ENCODE measurements at regions not wholly inside any gene's neighbourhood (a gene's known extent, or its start where the extent isn't known, plus 50 kb on each side); places are given as distances from the start of the nearest gene placed in this dataset.
"Not testable (repeated sequence)": the region's sequence is repeated elsewhere in the genome, so short reads cannot be mapped to it uniquely, and the experiment has no call there.

DNA sequence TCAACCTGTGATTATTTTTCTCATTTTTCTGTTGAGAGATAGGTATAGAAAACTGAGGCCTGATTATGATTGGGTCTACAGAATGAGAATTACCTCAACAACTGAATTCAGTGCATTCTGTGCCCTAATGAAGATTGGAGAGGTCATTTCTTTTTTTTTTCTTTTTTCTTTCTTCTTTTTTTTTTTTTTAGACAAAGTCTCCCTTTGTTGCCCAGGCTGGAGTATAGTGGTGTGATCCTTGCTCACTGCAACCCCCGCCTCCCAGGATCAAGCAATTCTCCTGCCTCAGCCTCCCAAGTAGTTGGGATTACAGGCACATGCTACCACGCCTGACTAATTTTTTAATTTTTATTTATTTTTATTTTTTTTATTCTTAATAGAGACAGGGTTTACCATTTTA, 95.0 kb upstream of the ARMC3 start:
- Histone ChIP-seq H3K9me3 (no peaks in the 10 kb centered on the region), H3K27me3 (no peaks in the 10 kb centered on the region), H3K36me3 (no peaks in the 10 kb centered on the region), H3K4me3 (no peak overlapping the region)
- DNase-seq: no peak

DNA sequence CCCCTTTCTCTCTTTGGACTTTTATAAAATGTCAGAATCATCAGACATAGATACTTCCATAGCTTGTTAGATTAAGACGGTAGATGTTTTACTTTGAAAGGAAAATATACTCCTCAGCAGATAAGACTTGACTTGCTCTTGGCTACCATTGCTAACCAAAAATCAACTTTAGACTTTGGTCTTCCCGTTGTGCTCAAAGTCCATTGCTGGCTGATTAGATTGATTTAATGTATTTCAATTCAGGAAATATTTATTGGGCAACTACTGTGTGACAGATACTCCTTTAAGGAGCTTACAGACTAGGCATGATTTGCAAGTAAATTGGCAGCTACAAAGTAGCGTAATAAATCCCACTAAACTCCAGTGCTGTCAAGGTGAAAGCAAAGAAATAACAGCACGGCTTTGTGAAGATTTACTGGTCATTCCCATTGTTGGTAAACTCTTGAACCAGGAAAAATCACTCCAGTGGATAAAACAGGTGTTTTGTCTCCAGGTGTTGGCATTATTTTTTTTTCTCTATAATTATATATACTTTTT, 95.7 kb upstream of the ARMC3 start:
- Histone ChIP-seq H3K36me3 (no peaks in the 10 kb centered on the region), H3K27me3 (no peaks in the 10 kb centered on the region), H3K4me3 (no peak overlapping the region), H3K9me3 (no peaks in the 10 kb centered on the region)
- DNase-seq: no peak

DNA sequence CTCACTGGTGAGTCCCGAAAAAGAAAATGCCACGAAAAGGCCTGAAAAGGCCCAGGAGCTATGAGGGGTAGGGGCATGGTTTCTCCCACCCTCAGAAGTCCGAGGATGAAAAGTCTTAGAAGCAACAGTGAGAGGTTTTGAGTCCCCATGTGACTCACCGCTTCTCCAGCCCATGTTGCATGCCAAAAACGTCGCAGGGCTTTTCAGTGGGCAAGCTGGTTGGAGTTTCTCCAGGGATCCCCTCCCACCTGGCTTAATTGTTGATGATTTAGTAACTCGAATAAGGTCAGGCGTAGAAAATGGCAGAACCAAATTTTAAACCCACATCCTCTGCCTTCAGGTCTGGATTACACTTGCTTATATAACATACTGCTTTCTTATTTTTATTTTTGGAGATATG, 96.3 kb upstream of the ARMC3 start:
- peak; percentile 40 for DNase-seq
- Histone ChIP-seq H3K9me3 (no peaks in the 10 kb centered on the region), H3K4me3 (no peak overlapping the region), H3K36me3 (no peaks in the 10 kb centered on the region), H3K27me3 (no peaks in the 10 kb centered on the region)

DNA sequence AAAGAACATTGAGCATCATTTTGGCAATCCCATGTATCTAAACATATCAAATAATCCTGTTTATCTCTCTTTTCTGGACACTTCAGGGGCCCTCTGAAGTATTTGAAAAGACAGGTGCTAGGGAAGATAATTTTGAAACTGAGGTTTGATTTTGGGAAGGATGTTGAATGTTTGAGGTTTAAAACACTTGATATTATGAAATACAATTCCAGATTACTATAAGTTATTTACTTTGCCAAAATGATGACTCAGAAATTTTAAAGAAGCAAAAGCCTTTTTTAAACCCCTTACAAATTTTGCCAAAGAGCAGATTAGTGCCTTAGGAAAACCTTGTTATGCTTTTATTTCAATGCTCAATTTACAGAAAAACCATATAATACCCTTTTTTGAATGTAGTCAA, 99.1 kb upstream of the ARMC3 start:
- not testable (repeated sequence) for DNase-seq, H3K27me3 ChIP-seq, H3K4me3 ChIP-seq, H3K9me3 ChIP-seq, H3K36me3 ChIP-seq

DNA sequence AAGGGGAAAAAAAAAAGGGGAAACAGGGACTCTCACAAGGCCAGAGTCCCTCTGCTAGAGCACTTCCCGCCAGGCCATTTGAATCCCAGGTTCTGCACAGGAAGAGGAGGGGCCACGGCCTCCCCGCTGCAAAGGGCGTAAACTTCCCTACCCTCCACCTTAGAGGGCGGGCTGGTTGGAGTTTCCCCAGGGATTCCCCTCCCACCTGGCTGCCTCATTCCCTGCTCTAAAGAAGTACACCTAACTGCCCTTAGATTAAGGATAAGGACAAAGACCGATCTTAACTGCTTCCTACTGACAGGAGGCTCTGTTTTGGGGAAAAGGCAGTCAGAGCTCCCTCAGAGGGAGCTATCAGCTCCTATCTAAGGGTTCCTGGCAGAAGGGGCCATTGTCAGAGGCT, 102.0 kb upstream of the ARMC3 start:
- no peaks in the 10 kb centered on the region for H3K36me3 ChIP-seq
- H3K9me3 ChIP-seq: no peaks in the 10 kb centered on the region
- no peaks in the 10 kb centered on the region for H3K27me3 ChIP-seq
- no peak overlapping the region for H3K4me3 ChIP-seq
- no peak for DNase-seq

DNA sequence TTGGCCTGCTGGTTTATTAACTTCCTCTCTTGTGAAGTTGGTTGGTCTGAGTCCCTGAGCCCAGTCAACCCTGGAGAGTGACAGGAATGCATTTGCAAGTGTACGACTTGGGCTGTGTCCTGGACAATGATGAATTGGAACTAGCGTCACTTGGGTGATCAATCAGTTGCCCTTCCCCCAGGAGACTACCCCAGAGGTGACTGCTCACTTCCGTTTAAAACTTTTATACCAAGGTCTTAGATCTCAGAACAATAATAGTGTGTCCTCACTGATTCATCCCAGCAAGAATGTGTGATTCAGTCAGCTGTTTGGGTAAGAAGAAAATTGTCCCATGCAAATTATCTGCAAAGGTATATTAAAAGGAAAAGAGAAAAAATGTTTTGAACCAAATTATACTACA, 102.9 kb upstream of the ARMC3 start:
- Histone ChIP-seq H3K4me3 (no peak overlapping the region), H3K27me3 (no peaks in the 10 kb centered on the region)
- DNase-seq: no peak

DNA sequence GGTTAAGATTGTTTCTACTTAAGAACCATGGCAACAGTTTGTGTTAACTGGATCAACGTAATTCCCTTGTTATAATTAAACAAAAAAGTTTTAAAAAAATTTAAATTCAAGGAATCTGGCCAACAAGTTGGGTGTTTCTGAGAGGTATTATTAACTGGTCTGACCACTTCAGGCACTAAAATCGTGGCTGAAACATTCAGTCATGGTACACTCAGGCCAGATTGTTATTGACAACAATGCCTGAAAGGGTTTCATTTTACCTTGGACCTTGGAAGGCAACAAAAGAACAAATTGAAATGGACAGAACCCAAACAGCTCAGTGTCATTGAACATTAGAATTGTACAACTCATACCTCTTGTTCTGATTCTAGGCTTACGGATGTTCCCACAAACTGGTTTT, 103.3 kb upstream of the ARMC3 start:
- Histone ChIP-seq H3K27me3 (no peaks in the 10 kb centered on the region), H3K36me3 (no peaks in the 10 kb centered on the region), H3K4me3 (no peak overlapping the region), H3K9me3 (no peaks in the 10 kb centered on the region)
- no peak for DNase-seq

More for the DNA sequence above, 102.9 kb upstream of the ARMC3 start:
- H3K36me3 ChIP-seq: no peaks in the 10 kb centered on the region
- H3K9me3 ChIP-seq: no peaks in the 10 kb centered on the region

DNA sequence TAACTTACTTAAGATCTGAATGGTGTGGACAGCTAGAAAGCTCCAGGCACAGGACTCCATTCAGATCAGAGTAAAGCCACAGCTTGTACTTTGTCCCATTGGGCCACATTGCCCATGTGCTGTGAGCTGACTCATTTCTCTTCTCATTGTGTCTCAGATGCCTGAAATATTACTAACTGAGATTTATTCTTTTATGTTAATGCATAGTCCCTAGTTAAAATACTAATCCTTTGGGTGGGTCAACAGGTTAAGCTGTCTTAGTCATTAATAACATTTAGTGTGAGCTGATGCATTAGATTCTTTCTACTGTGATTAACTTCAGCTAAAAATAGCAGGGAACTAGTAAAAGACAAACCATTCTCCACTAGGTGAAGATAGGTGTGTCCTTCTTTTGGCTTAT, 104.7 kb upstream of the ARMC3 start:
- Histone ChIP-seq H3K9me3 (no peaks in the 10 kb centered on the region), H3K36me3 (no peaks in the 10 kb centered on the region), H3K27me3 (no peaks in the 10 kb centered on the region), H3K4me3 (no peak overlapping the region)
- DNase-seq: peak; percentile 64

DNA sequence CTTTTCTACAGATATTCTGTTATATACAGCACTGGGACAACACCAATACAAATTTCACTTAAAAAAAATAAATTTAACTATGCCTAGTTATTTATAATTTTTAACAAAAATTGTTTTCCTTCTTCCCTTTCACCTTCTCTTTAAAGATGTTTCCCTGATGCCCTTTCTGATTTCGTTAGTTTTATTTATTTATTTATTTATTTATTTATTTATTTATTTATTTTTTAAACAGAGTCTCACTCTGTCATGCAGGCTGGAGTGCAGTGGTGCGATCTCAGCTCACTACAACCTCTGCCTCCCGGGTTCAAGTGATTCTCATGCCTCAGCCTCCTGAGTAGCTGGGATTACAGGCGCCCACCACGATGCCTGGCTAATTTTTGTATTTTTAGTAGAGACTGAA, 105.9 kb upstream of the ARMC3 start:
- DNase-seq, H3K4me3 ChIP-seq, H3K9me3 ChIP-seq, H3K27me3 ChIP-seq, H3K36me3 ChIP-seq: not testable (repeated sequence)

DNA sequence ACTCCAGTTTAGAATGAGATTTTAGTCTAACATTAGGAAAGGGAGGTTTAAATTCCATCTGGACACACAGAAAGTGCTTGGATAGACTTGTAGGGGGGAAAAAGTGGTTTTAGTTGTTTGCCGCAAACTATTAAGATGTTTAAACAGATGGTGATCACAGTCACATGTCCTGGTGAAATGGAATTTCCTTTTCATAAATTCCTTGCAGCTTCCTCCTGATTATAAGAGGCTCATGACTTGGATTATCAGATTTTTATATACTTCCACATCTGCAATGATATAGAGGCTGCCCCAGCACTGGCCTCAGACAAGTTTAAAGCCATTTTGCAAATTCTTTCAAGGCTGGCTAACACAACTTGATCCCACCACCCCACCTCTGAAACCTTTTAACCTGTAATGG, 106.4 kb upstream of the ARMC3 start:
- Histone ChIP-seq H3K27me3 (no peaks in the 10 kb centered on the region), H3K36me3 (no peaks in the 10 kb centered on the region), H3K9me3 (no peaks in the 10 kb centered on the region), H3K4me3 (no peak overlapping the region)
- DNase-seq: no peak

DNA sequence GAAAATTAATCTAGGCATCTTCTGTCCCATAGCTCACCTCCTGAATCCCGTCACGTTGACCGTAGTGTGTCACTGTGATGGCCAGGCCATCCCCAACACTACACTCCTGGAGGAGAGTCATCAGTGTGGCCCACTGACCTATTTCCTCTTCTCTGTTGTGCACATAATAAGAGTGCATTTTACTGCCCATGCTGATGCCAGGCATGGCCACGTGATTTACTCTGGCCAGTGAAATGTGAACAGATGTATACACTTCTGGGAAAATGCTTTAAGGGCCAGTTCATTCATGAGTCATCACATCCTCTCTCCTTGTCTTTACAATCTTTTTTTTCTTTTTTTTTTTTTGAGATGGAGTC, 101.9 kb upstream of the PIP4K2A start:
- Histone ChIP-seq H3K9me3 (no peaks in the 10 kb centered on the region), H3K27me3 (no peaks in the 10 kb centered on the region), H3K36me3 (no peaks in the 10 kb centered on the region), H3K4me3 (no peak overlapping the region)
- DNase-seq: peak; percentile 89

DNA sequence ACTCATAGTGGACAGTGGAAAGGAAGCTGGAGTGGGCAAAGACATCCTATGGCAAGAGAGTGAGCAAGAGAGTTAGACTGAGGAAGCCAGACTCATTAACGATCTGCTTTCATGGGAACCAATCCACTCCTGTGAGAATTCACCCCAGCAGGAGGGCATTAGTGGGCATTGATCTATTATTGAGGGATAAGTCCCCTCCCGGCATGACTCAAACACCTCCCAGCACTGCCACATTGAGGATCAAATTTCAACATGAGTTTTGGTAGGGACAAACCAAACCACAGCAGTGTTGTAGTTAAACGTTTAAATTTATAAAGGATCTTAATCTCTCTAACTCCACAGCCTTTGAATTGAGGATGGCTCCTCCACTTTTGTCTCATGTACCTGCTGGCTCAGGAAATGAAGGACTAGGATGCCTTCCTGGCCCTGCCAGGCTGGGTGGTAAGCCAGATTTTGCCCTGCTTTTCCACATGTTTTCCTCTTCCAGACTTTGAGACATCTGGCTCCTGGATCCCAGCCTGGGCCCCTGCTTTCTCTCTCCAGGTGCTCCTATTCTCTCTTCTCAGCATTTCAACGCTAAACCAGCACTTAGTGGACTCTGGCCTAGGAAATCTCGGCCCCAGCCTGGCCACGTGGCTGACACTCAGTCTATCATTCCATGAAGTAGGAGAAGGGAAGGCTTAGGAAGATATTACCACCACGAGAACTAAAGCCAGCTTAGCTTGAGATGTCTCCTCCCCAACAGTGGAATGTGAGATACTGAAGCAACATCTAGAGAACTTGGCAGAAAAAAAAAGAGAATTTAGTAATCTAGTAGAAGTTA, 96.5 kb upstream of the PIP4K2A start:
- DNase-seq: no peak
- no peaks in the 10 kb centered on the region for H3K9me3 ChIP-seq

DNA sequence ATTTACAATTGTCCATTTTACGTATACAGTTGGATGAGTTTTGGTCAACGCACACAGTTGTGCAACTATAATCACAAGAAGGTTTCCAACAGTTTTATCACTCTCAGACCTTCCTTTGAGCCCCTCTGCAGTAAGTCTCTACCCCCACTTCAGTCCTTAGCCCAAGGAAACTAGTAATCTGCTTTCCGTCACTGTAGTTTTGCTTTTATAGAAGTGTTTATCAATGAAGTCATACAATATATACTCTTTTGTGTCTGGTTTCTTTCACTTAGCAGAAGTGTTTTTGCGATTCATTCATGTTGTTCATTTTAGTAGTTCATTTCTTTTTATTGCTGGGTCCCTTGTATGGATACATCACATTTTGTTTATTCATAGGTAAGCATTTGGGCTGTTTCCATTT, 92.9 kb upstream of the PIP4K2A start:
- Histone ChIP-seq H3K27me3 (no peaks in the 10 kb centered on the region), H3K36me3 (no peaks in the 10 kb centered on the region), H3K4me3 (no peak overlapping the region), H3K9me3 (no peaks in the 10 kb centered on the region)
- DNase-seq: no peak

More for the DNA sequence above, 96.5 kb upstream of the PIP4K2A start:
- Histone ChIP-seq H3K27me3 (no peaks in the 10 kb centered on the region), H3K4me3 (no peak overlapping the region), H3K36me3 (no peaks in the 10 kb centered on the region)

DNA sequence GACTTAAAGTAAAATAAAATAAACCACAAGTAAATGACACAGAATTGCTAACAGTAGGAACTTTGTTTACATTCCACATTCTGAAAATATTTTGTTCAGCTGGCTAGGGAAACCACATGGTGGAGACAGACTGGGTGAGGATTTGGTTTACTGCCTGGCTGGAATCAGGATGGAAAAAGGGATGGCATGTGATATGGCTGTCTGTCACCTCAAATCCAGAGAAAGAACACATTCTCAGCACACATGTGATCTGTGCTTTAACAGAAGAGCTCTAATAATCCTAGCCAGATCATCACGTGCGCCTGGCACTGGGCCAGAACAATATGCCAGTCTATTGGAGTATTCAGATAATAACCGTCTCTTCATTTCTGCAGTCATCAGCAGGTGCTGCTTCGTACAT, 90.9 kb upstream of the PIP4K2A start:
- DNase-seq: peak; percentile 45
- Histone ChIP-seq H3K27me3 (no peaks in the 10 kb centered on the region), H3K4me3 (no peak overlapping the region), H3K9me3 (no peaks in the 10 kb centered on the region), H3K36me3 (no peaks in the 10 kb centered on the region)

DNA sequence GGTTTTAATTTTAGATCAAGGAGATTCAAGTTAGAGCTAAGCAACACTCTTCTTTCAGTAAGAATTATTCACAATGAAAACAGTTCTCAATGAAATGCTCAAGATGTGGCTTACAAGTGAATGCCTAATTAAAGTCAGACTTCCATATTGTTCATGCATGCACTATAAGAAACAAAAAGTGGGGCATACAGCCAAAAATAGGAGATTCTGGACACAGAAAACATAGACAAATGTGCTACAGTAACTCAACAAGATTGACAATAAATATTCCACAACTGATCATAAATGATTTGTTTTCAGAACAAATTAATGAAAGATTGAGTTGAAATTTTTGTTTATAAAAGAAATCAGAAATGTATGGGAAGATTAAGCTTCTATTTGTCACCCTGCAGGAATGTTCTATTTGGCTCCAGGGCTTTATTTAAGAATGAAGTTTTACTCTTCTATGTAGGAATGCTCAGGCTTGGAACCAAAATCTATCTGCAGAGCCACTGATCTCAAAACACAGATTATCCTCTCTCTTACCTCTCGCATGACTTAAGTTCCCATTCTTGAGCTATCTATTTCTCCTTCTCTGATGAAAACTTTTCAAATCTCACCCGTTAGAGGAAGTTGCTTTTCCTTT, 89.0 kb upstream of the PIP4K2A start:
- Histone ChIP-seq H3K4me3 (no peak overlapping the region), H3K36me3 (no peaks in the 10 kb centered on the region), H3K9me3 (no peaks in the 10 kb centered on the region), H3K27me3 (no peaks in the 10 kb centered on the region)
- DNase-seq: no peak

DNA sequence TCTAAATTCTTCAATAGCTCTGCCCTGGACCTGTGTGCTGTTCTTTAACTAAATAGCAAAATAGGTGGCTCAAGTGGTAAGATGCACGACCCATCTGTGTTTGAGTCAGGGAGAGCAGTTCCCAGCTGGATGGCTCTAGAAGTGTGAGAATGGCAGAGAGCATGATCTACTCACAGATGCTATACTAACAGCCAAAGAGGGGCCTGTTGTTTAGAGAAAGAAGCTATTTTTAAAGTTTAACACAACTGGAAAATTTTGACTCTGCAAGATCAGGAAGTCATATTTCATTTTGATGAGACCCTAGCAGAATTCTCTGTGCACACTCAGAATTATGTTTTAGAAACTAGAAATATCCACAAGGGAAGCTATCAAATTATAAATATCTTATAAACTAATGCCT, 87.4 kb upstream of the PIP4K2A start:
- Histone ChIP-seq H3K9me3 (no peaks in the 10 kb centered on the region), H3K36me3 (no peaks in the 10 kb centered on the region), H3K27me3 (no peaks in the 10 kb centered on the region), H3K4me3 (no peak overlapping the region)
- no peak for DNase-seq

DNA sequence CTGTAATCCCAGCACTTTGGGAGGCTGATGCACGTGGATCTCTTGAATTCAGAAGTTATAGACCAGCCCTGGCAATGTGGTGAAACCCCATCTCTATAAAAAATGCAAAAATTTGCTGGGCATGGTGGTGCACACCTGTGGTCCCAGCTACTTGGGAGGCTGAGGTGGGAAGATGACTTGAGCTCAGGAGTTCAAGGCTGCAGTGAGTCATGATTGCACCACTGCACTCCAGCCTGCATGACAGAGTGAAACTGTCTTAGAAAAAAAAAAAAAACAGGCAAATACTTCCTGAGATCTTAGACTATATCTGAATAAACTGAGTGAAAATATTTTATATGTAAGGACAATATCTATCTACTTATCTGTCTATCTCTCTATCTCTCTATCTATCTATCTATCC, 83.4 kb upstream of the PIP4K2A start:
- H3K4me3 ChIP-seq, H3K27me3 ChIP-seq, H3K9me3 ChIP-seq, H3K36me3 ChIP-seq, DNase-seq: not testable (repeated sequence)

DNA sequence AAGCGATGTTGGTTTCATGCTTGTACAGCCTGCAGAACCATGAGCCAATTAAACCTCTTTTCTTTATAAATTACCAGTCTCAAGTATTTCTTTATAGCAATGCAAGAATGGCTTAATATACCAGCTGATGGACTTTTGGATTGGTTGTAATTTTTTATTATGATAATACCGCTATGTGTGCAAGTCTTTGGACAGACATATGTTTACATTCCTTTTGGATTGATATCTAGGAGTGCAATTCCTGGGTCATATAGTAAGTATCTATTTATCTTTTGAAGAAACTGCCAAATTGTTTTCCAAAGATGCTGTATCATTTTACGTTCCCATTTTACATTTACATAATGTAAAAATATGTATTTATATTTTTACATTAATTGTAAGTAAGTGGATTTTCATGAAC, 81.2 kb upstream of the PIP4K2A start:
- DNase-seq: no peak
- Histone ChIP-seq H3K4me3 (no peak overlapping the region), H3K36me3 (no peaks in the 10 kb centered on the region), H3K9me3 (no peaks in the 10 kb centered on the region), H3K27me3 (no peaks in the 10 kb centered on the region)

Measured in MG63 (cell line).